CD4-positive, alpha-beta T cell treated with Interleukin-17A for 1 hour (primary cell): ENCODE measurements at regions not wholly inside any gene's neighbourhood (a gene's known extent, or its start where the extent isn't known, plus 50 kb on each side); places are given as distances from the start of the nearest gene placed in this dataset.
"Not testable (repeated sequence)": the region's sequence is repeated elsewhere in the genome, so short reads cannot be mapped to it uniquely, and the experiment has no call there.

Source experiments
- DNase-seq: peaks from one replicate; pipeline ENCODE4 v3.0.0-alpha.2; 2020

GRCh38 chr7:156050636-156051569 lies 238.6 kb upstream of the SHH start:
- DNase-seq, result no peak

DNA sequence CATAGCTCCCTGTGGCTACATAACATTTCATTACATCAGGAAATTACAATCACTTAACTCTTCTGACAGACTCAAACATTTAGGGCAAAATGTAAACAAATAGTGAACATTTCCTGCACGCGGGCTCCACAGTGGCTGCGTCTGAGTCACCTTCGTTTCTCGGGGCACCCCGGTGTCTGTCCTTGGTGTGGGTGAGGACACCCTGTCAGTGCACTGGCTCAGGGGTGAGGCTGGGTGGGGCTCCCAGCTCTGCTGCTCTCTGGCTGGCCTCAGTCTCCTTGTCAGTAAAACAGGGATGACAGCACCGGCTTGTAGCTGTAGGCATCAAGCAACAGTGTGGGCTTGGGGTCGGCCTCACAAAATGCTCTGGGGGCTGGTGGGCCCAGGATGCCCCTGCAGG lies 237.1 kb upstream of the SHH start:
- no peak for DNase-seq

DNA sequence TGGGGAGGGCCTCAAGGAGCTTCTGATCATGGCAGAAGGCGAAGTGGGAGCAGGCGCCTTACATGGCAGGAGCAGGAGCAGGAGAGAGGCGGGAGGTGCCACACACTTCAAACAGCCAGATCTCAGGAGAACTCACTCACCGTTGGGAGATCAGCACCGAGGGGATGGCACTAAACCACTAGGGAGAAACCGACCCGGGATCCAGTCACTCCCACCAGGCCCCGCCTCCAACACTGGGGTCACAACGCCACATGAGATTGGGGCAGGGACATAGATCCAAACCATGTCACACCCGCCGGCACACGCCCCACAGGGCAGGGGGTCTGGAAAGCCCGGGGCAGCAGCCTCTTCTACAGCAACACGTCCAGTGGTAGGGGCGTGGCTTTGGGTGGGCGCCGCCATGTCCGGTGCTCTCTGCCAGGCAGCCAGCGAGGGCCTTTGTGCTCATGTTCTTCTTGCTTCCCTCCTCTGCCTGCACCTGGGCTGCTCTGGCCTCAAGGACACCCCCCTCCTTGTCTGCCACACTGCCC lies 233.8 kb upstream of the SHH start:
- DNase-seq, result no peak

- no peak for DNase-seq
Measured at GRCh38 chr7:156043416-156044178, 231.3 kb upstream of the SHH start.

GRCh38 chr7:156041398-156041797 lies 229.1 kb upstream of the SHH start:
- no peak for DNase-seq

DNA sequence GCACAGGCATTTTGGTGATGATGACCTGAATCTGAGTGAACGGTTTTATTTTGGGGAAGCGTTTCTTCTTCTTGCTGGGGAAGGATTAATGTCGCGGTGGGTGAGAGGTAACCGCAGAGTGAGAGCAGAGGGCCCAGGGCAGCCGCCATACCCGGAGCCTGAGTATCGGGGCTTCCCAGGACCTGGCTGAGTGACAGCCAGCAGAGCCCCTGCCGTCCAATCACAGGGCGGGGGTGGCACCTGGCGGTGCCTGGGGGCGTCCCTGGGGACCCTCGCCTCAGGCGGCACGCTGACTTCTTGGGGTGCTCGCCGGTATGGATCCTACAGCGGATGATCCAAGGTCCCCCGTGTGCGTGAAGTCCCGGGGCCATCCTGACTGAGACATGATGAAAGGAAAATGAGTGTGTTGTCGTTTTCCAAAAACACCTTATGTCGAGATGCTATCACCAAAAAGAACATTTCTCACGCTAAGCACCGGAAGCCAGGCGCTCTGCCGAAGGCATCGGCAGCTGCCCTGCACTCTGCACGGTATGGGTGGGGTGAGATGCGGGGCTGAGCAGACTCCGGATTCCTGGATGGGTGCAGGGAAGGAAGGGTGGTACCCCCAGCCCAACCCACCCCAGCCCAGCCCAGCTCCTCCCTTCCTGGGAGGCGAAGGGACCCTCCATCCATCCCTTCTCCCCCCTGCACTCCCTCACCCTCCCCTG lies 227.9 kb upstream of the SHH start:
- DNase-seq, result no peak

GRCh38 chr7:156039194-156039593 lies 226.9 kb upstream of the SHH start:
- DNase-seq, result no peak

GRCh38 chr7:156038345-156038744 lies 226.1 kb upstream of the SHH start:
- DNase-seq, result no peak

DNA sequence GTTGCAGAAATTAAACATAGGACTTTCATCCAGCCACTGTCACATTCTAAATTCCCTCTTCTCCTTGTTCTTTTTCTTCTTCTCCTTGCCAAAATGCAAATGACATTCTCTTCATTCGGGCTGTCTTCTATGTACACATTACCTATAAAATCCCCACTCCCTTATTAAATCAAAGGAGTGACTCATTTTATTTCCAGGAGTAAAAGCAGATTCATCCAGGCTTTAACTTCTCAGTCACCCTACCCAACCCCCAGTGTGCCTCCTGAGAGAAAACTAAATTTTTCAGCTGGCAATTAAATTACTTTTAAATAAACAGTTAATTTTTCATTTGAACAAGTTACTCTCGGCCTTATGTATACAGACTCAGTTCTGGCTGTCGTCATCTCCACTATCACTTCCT lies 223.9 kb upstream of the SHH start:
- no peak for DNase-seq

- not testable (repeated sequence) for DNase-seq
Measured at GRCh38 chr7:156035387-156035786, 223.1 kb upstream of the SHH start.

GRCh38 chr7:156034397-156034796 lies 222.1 kb upstream of the SHH start:
- DNase-seq, result no peak

DNA sequence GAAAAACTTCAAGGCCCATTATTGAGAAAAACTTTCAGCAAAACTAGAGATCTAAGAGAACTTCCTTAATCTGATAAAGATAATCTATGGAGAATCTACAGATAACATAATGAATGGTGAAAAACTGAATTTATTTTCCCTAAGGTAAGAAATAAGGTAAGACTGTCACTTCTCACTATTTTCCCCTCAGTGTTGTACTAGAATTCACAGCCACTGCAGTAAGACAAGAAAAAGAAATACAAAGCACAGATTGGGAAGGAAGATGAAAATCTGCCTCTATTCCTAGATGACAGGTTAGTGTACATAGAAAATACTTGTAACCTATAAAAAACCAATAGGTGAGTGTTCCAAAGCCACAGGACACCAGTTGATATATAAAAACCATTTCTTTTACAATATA lies 220.7 kb upstream of the SHH start:
- no peak for DNase-seq

- DNase-seq, result no peak
Measured at GRCh38 chr7:156031679-156032478, 219.6 kb upstream of the SHH start.

DNA sequence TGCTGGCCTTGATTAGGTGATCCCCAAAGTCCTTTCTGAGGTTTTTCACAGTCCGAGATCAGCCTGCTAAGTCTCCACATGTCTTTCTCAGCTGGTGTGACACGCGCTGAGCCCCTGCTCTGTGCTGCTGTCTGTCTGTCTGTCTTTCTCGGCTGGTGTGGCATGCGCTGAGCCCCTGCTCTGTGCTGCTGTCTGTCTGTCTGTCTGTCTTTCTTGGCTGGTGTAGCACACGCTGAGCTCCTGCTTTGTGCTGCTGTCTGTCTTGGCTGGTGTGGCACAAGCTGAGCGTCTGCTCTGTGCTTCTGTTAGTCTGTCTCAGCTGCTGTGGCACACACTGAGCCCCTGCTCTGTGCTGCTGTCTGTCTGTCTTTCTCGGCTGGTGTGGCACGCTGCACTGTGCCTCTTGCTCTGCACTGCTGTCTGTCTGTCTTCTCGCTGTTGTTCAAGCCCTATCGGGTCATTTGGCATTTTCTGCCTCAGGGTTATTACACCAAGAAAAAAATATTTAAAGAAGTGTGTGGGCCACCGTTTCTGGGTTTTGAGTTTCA lies 217.3 kb upstream of the SHH start:
- no peak for DNase-seq

DNA sequence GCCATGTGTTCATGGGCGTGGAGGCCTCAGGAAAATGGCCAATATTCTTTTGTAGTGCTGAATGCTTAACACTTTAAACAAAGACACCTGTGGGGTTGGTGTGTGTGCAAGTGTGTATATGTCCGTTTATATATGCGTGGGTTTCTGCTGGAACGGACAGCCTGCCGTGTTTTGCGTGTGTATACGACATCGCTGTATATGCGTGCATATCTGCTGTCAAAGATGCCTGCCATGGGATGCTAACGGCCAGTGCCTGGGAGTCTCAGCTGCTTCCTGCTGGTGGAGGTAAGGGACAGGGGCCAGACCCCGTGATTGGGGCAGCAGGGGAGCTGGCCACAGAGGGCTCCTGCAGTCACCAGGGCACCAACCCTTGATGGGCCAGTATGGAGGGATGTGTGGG lies 216.3 kb upstream of the SHH start:
- no peak for DNase-seq

DNA sequence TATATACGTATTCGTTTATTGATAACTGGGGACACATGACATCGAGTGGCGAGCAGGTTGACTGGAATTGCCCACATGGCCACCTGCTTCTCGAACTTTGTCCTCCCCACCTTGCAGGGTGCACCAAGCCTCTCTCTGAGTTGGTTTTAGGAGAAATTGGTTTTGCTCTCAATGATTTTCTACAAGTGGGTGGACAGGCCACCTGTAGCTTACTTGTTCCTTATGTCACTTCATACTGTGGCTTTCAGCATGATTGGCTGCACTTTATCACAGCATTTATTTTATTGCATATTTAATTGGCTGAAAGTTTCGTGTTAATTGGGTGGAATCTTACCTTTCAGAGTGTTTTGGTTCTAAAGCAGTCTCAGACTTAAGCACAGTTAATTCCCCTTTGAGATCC lies 215.6 kb upstream of the SHH start:
- no peak for DNase-seq

GRCh38 chr7:156026603-156027002 lies 214.3 kb upstream of the SHH start:
- no peak for DNase-seq

DNA sequence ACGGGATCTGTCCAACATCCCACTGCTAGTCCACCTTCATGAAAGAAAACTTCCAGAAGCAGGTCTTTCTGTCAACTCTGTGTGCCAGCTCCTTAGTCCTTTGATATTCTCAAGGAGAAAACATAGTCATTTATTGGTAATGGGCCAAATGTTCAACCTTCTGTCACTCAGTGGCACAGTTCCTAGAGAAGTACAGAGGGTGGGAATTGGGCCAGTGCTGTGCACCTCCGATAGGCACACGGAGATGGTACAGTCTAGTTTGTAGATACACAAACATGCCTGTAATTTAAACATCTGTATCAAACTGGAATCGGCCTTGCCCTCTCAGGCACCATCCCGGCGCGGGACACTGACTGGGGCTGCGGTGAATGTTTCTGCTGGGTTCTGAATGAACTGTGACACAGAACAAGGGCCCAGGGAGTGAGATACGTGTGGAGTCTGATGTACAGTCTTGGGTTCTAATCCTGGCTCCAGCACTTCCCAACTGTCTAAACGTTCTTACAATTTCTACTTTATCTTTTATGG lies 213.9 kb upstream of the SHH start:
- no peak for DNase-seq

GRCh38 chr7:156025675-156026074 lies 213.4 kb upstream of the SHH start:
- DNase-seq, result no peak

GRCh38 chr7:156024201-156024600 lies 211.9 kb upstream of the SHH start:
- no peak for DNase-seq
